WTC11 (cell line): ENCODE measurements at regions not wholly inside any gene's neighbourhood (a gene's known extent, or its start where the extent isn't known, plus 50 kb on each side); places are given as distances from the start of the nearest gene placed in this dataset.

Experiments
- ATAC-seq: fragments of 200-7000 bp; cut with Tn5 transposase; 2 replicates; pipeline ENCODE4 v1.10.0; 2021; ENCODE audit warnings: mild to moderate bottlenecking, moderate library complexity
- CTCF ChIA-PET: fragments of 300-600 bp; sonication (Branson Sonifier 250); formaldehyde crosslinking; loops from one replicate; lab custom pipeline; 2021; ENCODE audit warnings: antibody characterized with exemption; lab: Charles Lee
- POLR2A ChIA-PET: fragments of 350-600 bp; sonication (Branson Sonifier 250); formaldehyde crosslinking; loops from one replicate; lab custom pipeline; 2021; ENCODE audit warnings: antibody characterized with exemption; lab: Charles Lee
- DNase-seq: peaks from one replicate; pipeline ENCODE4 v3.0.0; 2021; ENCODE audit warnings: low spot score
- H3K27ac Mint-ChIP-seq: 2 replicates; pipeline ENCODE4 v1.8.0; 2021; ENCODE audit warnings: mixed read lengths
- H3K27me3 Mint-ChIP-seq: 2 replicates; pipeline ENCODE4 v1.8.0; 2021; ENCODE audit warnings: low read depth, mild to moderate bottlenecking, moderate library complexity, mixed read lengths
- H3K36me3 Mint-ChIP-seq: 2 replicates; pipeline ENCODE4 v1.8.0; 2021; ENCODE audit warnings: mixed read lengths
- H3K4me1 Mint-ChIP-seq: 2 replicates; pipeline ENCODE4 v1.8.0; 2022; ENCODE audit warnings: mixed read lengths
- H3K4me3 Mint-ChIP-seq: 2 replicates; pipeline ENCODE4 v1.8.0; 2021; ENCODE audit warnings: mild to moderate bottlenecking, moderate library complexity, mixed read lengths
- H3K9me3 Mint-ChIP-seq: 2 replicates; pipeline ENCODE4 v1.8.0; 2021; ENCODE audit warnings: mixed read lengths
- AFF4 ChIP-seq: sonication (generic); formaldehyde crosslinking; IDR thresholded peaks from 2 replicates; pipeline ENCODE4 v1.8.1; 2023; ENCODE audit warnings: mild to moderate bottlenecking, missing genetic modification reagents, borderline replicate concordance
- NFATC4 ChIP-seq: fragments of 250-450 bp; sonication (Bioruptor Pico); IDR thresholded peaks from 2 replicates; pipeline ENCODE4 v1.9.0; 2021; ENCODE audit warnings: mild to moderate bottlenecking
- NFYB ChIP-seq: sonication (generic); formaldehyde crosslinking; conservative IDR thresholded peaks from 2 replicates; pipeline ENCODE4 v1.8.0; 2022; ENCODE audit warnings: low read depth, missing genetic modification reagents
- NR3C1 ChIP-seq: sonication (generic); formaldehyde crosslinking; conservative IDR thresholded peaks from 2 replicates; pipeline ENCODE4 v1.8.1; 2023; ENCODE audit warnings: low read depth, mild to moderate bottlenecking, missing genetic modification reagents
- RORB ChIP-seq: fragments of 250-450 bp; sonication (Bioruptor Pico); IDR thresholded peaks from 2 replicates; pipeline ENCODE4 v1.9.0; 2021; ENCODE audit warnings: mild to moderate bottlenecking
- SOX15 ChIP-seq: fragments of 250-450 bp; sonication (Bioruptor Pico); IDR thresholded peaks from 2 replicates; pipeline ENCODE4 v1.9.0; 2021; ENCODE audit warnings: mild to moderate bottlenecking
- ZNF232 ChIP-seq: sonication (generic); formaldehyde crosslinking; IDR thresholded peaks from 2 replicates; pipeline ENCODE4 v1.8.0; 2022; ENCODE audit warnings: mild to moderate bottlenecking, missing genetic modification reagents
- ZNF512 ChIP-seq: sonication (generic); formaldehyde crosslinking; IDR thresholded peaks from 2 replicates; pipeline ENCODE4 v1.8.1; 2022; ENCODE audit warnings: missing genetic modification reagents, borderline replicate concordance
- TF ChIP-seq, protein P1 (sequence below): fragments of 250-450 bp; sonication (Bioruptor Pico); IDR thresholded peaks from 2 replicates; pipeline ENCODE4 v1.9.0; 2021; ENCODE audit warnings: mild to moderate bottlenecking
- TF ChIP-seq, protein P2 (sequence below): sonication (generic); formaldehyde crosslinking; IDR thresholded peaks from 2 replicates; pipeline ENCODE4 v1.8.0; 2022; ENCODE audit warnings: mild to moderate bottlenecking, missing genetic modification reagents
- TF ChIP-seq, protein P3 (sequence below): sonication (generic); formaldehyde crosslinking; conservative IDR thresholded peaks from 2 replicates; pipeline ENCODE4 v1.8.1; 2022; ENCODE audit warnings: mild to moderate bottlenecking, missing genetic modification reagents
- TF ChIP-seq, protein P4 (sequence below): sonication (generic); formaldehyde crosslinking; IDR thresholded peaks from 2 replicates; pipeline ENCODE4 v1.8.0; 2023; ENCODE audit warnings: missing genetic modification reagents, mild to moderate bottlenecking, borderline replicate concordance
- TF ChIP-seq, protein P5 (sequence below): sonication (generic); formaldehyde crosslinking; IDR thresholded peaks from 2 replicates; pipeline ENCODE4 v1.8.0; 2022; ENCODE audit warnings: mild to moderate bottlenecking, missing genetic modification reagents

- H3K9me3 Mint-ChIP-seq: peaks cover 30% of the 10 kb centered on the region
- no peak for DNase-seq
- ATAC-seq: no peak
- H3K4me1 Mint-ChIP-seq: peaks cover 41% of the 10 kb centered on the region
- peaks cover 29% of the 10 kb centered on the region for H3K36me3 Mint-ChIP-seq
- ChIA-PET POLR2A (no interaction called here), CTCF (no interaction called here)
- H3K27me3 Mint-ChIP-seq: peaks cover 17% of the 10 kb centered on the region
- H3K4me3 Mint-ChIP-seq: peak overlapping the region; percentile 11; the same call in 1 of the 2 replicates
- TF ChIP-seq AFF4 (no peak), NFYB (CRISPR knock-in tag) (no peak)
- TF ChIP-seq, all 79 proteins: peak for 0
- no peak overlapping the region for H3K27ac Mint-ChIP-seq
Measured at GRCh38 chr18:75656563-75657247, 229.2 kb upstream of the SMIM21 start.

- no peak for DNase-seq
- peak; percentile 44; the same call in 1 of the 2 replicates for ATAC-seq
- CTCF ChIA-PET: interaction anchor here (0.6 kb wide), 1 partner anchor 270 kb away, joined by 3 read pairs; no protein-coding TSS in a partner anchor
- Mint-ChIP-seq H3K27ac (peak overlapping the region; percentile 63), H3K4me1 (peaks cover 41% of the 10 kb centered on the region), H3K27me3 (peaks cover 16% of the 10 kb centered on the region), H3K9me3 (peaks cover 26% of the 10 kb centered on the region), H3K4me3 (peak overlapping the region; percentile 11; the same call in 1 of the 2 replicates), H3K36me3 (peaks cover 25% of the 10 kb centered on the region)
- POLR2A ChIA-PET: no interaction called here
- TF ChIP-seq AFF4 (no peak), ZNF512 (CRISPR knock-in tag) (no peak), RORB (CRISPR knock-in tag) (no peak), NFATC4 (CRISPR knock-in tag) (no peak), SOX15 (CRISPR knock-in tag) (no peak), ZNF232 (CRISPR knock-in tag) (no peak), NR3C1 (CRISPR knock-in tag) (no peak)
- TF ChIP-seq, protein P1, sequence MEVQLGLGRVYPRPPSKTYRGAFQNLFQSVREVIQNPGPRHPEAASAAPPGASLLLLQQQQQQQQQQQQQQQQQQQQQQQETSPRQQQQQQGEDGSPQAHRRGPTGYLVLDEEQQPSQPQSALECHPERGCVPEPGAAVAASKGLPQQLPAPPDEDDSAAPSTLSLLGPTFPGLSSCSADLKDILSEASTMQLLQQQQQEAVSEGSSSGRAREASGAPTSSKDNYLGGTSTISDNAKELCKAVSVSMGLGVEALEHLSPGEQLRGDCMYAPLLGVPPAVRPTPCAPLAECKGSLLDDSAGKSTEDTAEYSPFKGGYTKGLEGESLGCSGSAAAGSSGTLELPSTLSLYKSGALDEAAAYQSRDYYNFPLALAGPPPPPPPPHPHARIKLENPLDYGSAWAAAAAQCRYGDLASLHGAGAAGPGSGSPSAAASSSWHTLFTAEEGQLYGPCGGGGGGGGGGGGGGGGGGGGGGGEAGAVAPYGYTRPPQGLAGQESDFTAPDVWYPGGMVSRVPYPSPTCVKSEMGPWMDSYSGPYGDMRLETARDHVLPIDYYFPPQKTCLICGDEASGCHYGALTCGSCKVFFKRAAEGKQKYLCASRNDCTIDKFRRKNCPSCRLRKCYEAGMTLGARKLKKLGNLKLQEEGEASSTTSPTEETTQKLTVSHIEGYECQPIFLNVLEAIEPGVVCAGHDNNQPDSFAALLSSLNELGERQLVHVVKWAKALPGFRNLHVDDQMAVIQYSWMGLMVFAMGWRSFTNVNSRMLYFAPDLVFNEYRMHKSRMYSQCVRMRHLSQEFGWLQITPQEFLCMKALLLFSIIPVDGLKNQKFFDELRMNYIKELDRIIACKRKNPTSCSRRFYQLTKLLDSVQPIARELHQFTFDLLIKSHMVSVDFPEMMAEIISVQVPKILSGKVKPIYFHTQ (CRISPR knock-in tag): no peak
- TF ChIP-seq, protein P2, sequence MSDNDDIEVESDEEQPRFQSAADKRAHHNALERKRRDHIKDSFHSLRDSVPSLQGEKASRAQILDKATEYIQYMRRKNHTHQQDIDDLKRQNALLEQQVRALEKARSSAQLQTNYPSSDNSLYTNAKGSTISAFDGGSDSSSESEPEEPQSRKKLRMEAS (CRISPR knock-in tag): no peak
- TF ChIP-seq, protein P3, sequence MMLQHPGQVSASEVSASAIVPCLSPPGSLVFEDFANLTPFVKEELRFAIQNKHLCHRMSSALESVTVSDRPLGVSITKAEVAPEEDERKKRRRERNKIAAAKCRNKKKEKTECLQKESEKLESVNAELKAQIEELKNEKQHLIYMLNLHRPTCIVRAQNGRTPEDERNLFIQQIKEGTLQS (CRISPR knock-in tag): no peak
- TF ChIP-seq, protein P4, sequence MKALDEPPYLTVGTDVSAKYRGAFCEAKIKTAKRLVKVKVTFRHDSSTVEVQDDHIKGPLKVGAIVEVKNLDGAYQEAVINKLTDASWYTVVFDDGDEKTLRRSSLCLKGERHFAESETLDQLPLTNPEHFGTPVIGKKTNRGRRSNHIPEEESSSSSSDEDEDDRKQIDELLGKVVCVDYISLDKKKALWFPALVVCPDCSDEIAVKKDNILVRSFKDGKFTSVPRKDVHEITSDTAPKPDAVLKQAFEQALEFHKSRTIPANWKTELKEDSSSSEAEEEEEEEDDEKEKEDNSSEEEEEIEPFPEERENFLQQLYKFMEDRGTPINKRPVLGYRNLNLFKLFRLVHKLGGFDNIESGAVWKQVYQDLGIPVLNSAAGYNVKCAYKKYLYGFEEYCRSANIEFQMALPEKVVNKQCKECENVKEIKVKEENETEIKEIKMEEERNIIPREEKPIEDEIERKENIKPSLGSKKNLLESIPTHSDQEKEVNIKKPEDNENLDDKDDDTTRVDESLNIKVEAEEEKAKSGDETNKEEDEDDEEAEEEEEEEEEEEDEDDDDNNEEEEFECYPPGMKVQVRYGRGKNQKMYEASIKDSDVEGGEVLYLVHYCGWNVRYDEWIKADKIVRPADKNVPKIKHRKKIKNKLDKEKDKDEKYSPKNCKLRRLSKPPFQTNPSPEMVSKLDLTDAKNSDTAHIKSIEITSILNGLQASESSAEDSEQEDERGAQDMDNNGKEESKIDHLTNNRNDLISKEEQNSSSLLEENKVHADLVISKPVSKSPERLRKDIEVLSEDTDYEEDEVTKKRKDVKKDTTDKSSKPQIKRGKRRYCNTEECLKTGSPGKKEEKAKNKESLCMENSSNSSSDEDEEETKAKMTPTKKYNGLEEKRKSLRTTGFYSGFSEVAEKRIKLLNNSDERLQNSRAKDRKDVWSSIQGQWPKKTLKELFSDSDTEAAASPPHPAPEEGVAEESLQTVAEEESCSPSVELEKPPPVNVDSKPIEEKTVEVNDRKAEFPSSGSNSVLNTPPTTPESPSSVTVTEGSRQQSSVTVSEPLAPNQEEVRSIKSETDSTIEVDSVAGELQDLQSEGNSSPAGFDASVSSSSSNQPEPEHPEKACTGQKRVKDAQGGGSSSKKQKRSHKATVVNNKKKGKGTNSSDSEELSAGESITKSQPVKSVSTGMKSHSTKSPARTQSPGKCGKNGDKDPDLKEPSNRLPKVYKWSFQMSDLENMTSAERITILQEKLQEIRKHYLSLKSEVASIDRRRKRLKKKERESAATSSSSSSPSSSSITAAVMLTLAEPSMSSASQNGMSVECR: no peak
- TF ChIP-seq, protein P5, sequence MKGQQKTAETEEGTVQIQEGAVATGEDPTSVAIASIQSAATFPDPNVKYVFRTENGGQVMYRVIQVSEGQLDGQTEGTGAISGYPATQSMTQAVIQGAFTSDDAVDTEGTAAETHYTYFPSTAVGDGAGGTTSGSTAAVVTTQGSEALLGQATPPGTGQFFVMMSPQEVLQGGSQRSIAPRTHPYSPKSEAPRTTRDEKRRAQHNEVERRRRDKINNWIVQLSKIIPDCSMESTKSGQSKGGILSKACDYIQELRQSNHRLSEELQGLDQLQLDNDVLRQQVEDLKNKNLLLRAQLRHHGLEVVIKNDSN (CRISPR knock-in tag): no peak
Measured at GRCh38 chr18:75656035-75656434, 228.5 kb upstream of the SMIM21 start.
